HEK293 (cell line): ENCODE measurements at regions not wholly inside any gene's neighbourhood (a gene's known extent, or its start where the extent isn't known, plus 50 kb on each side); places are given as distances from the start of the nearest gene placed in this dataset.

Experiments
- GFI1B ChIP-seq: fragments of 450-650 bp; formaldehyde crosslinking; IDR thresholded peaks from 2 replicates; pipeline ENCODE4 v1.5.1; 2016; ENCODE audit warnings: missing biosample characterization, missing genetic modification characterization
- TCF7L2 ChIP-seq: IDR thresholded peaks from 2 replicates; pipeline ENCODE4 v1.6.1; 2011; ENCODE audit warnings: low read depth, mild to moderate bottlenecking, inconsistent platforms, low read length, moderate library complexity, borderline replicate concordance
- ZBTB1 ChIP-seq: fragments of 450-650 bp; formaldehyde crosslinking; IDR thresholded peaks from 2 replicates; pipeline ENCODE4 v1.5.1; 2016; ENCODE audit warnings: missing biosample characterization, missing genetic modification characterization
- ZNF133 ChIP-seq: fragments of 450-650 bp; formaldehyde crosslinking; IDR thresholded peaks from 2 replicates; pipeline ENCODE4 v1.5.1; 2016; ENCODE audit warnings: missing biosample characterization, missing genetic modification characterization
- ZNF248 ChIP-seq: fragments of 450-650 bp; formaldehyde crosslinking; IDR thresholded peaks from 2 replicates; pipeline ENCODE4 v1.5.1; 2017; ENCODE audit warnings: missing biosample characterization, missing genetic modification characterization
- ZNF350 ChIP-seq: fragments of 450-650 bp; formaldehyde crosslinking; IDR thresholded peaks from 2 replicates; pipeline ENCODE4 v1.5.0; 2017; ENCODE audit warnings: missing biosample characterization, mild to moderate bottlenecking, missing genetic modification characterization
- ZNF510 ChIP-seq: fragments of 450-650 bp; formaldehyde crosslinking; IDR thresholded peaks from 2 replicates; pipeline ENCODE4 v1.5.1; 2018; ENCODE audit warnings: mild to moderate bottlenecking, missing genetic modification characterization, missing biosample characterization; ENCODE audit not compliant: insufficient replicate concordance
- TF ChIP-seq, protein P1 (sequence below): fragments of 450-650 bp; formaldehyde crosslinking; IDR thresholded peaks from 2 replicates; pipeline ENCODE4 v1.5.1; 2016; ENCODE audit warnings: missing biosample characterization, missing genetic modification characterization
- TF ChIP-seq, protein P2 (sequence below): fragments of 450-650 bp; formaldehyde crosslinking; IDR thresholded peaks from 2 replicates; pipeline ENCODE4 v1.5.1; 2016; ENCODE audit warnings: missing biosample characterization, missing genetic modification characterization
- TF ChIP-seq, protein P3 (sequence below): fragments of 450-650 bp; formaldehyde crosslinking; conservative IDR thresholded peaks from 2 replicates; pipeline ENCODE4 v1.5.1; 2016; ENCODE audit warnings: low read depth, missing biosample characterization, missing genetic modification characterization
- TF ChIP-seq, protein P4 (sequence below): fragments of 450-650 bp; formaldehyde crosslinking; optimal IDR thresholded peaks from 2 replicates; pipeline ENCODE3; 2016; ENCODE audit warnings: missing biosample characterization, mild to moderate bottlenecking, missing genetic modification characterization

DNA sequence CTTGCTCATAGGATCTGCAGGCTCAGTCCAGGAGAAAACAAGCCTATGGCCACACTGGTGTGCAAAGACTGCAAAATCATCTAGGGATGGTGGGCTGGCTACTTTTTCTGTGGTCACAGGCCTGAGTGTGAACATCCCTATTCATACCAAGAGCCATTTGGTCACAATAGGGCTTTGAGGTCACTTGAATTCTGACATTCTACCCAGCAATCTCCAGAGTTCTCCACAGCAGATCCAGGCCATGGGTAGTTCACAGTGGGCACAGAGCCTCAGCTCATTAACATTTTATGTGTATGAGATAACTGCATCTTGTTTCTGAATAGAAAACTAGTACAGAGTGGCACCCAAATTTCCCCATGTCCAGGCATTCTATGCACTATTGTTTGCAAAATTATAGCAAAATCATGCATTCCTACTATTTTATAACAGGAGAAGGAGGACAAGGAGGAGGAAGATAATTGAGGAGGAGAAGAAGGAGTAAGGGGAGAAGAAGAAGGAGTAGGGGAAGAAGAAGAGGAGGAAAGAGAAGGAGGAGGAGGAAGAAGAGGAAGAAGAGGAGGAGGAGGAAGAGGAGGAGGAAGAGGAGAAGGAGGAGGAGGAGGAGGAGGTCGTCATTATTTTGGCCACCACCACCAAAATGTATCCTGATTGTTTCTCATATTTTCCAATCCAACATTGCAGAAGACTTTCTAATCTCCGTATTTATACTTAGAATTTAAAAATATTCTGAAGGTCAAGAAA lies 129.0 kb downstream of the SEMA6D start:
- TF ChIP-seq, protein P1, sequence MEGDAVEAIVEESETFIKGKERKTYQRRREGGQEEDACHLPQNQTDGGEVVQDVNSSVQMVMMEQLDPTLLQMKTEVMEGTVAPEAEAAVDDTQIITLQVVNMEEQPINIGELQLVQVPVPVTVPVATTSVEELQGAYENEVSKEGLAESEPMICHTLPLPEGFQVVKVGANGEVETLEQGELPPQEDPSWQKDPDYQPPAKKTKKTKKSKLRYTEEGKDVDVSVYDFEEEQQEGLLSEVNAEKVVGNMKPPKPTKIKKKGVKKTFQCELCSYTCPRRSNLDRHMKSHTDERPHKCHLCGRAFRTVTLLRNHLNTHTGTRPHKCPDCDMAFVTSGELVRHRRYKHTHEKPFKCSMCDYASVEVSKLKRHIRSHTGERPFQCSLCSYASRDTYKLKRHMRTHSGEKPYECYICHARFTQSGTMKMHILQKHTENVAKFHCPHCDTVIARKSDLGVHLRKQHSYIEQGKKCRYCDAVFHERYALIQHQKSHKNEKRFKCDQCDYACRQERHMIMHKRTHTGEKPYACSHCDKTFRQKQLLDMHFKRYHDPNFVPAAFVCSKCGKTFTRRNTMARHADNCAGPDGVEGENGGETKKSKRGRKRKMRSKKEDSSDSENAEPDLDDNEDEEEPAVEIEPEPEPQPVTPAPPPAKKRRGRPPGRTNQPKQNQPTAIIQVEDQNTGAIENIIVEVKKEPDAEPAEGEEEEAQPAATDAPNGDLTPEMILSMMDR, result no peak
- TF ChIP-seq, protein P2, sequence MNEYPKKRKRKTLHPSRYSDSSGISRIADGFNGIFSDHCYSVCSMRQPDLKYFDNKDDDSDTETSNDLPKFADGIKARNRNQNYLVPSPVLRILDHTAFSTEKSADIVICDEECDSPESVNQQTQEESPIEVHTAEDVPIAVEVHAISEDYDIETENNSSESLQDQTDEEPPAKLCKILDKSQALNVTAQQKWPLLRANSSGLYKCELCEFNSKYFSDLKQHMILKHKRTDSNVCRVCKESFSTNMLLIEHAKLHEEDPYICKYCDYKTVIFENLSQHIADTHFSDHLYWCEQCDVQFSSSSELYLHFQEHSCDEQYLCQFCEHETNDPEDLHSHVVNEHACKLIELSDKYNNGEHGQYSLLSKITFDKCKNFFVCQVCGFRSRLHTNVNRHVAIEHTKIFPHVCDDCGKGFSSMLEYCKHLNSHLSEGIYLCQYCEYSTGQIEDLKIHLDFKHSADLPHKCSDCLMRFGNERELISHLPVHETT (tag by site-specific recombination), result no peak
- TF ChIP-seq ZNF133 (tag by site-specific recombination), result no peak
- TF ChIP-seq, protein P3, sequence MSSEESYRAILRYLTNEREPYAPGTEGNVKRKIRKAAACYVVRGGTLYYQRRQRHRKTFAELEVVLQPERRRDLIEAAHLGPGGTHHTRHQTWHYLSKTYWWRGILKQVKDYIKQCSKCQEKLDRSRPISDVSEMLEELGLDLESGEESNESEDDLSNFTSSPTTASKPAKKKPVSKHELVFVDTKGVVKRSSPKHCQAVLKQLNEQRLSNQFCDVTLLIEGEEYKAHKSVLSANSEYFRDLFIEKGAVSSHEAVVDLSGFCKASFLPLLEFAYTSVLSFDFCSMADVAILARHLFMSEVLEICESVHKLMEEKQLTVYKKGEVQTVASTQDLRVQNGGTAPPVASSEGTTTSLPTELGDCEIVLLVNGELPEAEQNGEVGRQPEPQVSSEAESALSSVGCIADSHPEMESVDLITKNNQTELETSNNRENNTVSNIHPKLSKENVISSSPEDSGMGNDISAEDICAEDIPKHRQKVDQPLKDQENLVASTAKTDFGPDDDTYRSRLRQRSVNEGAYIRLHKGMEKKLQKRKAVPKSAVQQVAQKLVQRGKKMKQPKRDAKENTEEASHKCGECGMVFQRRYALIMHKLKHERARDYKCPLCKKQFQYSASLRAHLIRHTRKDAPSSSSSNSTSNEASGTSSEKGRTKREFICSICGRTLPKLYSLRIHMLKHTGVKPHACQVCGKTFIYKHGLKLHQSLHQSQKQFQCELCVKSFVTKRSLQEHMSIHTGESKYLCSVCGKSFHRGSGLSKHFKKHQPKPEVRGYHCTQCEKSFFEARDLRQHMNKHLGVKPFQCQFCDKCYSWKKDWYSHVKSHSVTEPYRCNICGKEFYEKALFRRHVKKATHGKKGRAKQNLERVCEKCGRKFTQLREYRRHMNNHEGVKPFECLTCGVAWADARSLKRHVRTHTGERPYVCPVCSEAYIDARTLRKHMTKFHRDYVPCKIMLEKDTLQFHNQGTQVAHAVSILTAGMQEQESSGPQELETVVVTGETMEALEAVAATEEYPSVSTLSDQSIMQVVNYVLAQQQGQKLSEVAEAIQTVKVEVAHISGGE (tag by site-specific recombination), result no peak
- TF ChIP-seq TCF7L2, result no peak
- no peak for TF ChIP-seq ZNF350 (tag by site-specific recombination)
- TF ChIP-seq ZNF510 (tag by site-specific recombination), result no peak
- no peak for TF ChIP-seq ZBTB1
- TF ChIP-seq GFI1B (tag by site-specific recombination), result no peak
- TF ChIP-seq, protein P4, sequence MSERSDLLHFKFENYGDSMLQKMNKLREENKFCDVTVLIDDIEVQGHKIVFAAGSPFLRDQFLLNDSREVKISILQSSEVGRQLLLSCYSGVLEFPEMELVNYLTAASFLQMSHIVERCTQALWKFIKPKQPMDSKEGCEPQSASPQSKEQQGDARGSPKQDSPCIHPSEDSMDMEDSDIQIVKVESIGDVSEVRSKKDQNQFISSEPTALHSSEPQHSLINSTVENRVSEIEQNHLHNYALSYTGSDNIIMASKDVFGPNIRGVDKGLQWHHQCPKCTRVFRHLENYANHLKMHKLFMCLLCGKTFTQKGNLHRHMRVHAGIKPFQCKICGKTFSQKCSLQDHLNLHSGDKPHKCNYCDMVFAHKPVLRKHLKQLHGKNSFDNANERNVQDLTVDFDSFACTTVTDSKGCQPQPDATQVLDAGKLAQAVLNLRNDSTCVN (tag by site-specific recombination), result no peak
- TF ChIP-seq ZNF248 (tag by site-specific recombination), result no peak
